GM23338 (cell line): ENCODE measurements at regions not wholly inside any gene's neighbourhood (a gene's known extent, or its start where the extent isn't known, plus 50 kb on each side); places are given as distances from the start of the nearest gene placed in this dataset.

Experiments
- EZH2 ChIP-seq: fragments of 200-600 bp; sonication (generic); IDR thresholded peaks from one replicate; pipeline ENCODE4 v1.8.0; 2017; ENCODE audit warnings: antibody characterized with exemption, mild to moderate bottlenecking, low read depth; ENCODE audit not compliant: unreplicated experiment
- EZH2phosphoT487 ChIP-seq: fragments of 200-600 bp; sonication (generic); IDR thresholded peaks from one replicate; pipeline ENCODE4 v1.8.1; 2018; ENCODE audit warnings: antibody characterized with exemption; ENCODE audit not compliant: unreplicated experiment
- POLR2AphosphoS5 ChIP-seq: IDR thresholded peaks from 2 replicates; pipeline ENCODE4 v1.6.1; 2016; ENCODE audit warnings: antibody characterized with exemption, low read depth
- STAT1 ChIP-seq: IDR thresholded peaks from one replicate; pipeline ENCODE4 v1.6.1; 2016; ENCODE audit warnings: antibody characterized with exemption; ENCODE audit not compliant: unreplicated experiment
- TF ChIP-seq, protein P1 (sequence below), 2 experiments: fragments of 200-600 bp in 1 of 2; sonication (generic) in 1 of 2; conservative IDR thresholded peaks; 2 replicates each; pipeline versions ENCODE4 v1.5.1 to v1.6.1; 2016 to 2017; ENCODE audit warnings: antibody characterized with exemption in 2 of 2, low read depth in 2 of 2, mild to moderate bottlenecking in 2 of 2, moderate library complexity in 1 of 2
- TF ChIP-seq, protein P2 (sequence below): IDR thresholded peaks from one replicate; pipeline ENCODE4 v1.6.1; 2018; ENCODE audit warnings: antibody characterized with exemption; ENCODE audit not compliant: unreplicated experiment

DNA sequence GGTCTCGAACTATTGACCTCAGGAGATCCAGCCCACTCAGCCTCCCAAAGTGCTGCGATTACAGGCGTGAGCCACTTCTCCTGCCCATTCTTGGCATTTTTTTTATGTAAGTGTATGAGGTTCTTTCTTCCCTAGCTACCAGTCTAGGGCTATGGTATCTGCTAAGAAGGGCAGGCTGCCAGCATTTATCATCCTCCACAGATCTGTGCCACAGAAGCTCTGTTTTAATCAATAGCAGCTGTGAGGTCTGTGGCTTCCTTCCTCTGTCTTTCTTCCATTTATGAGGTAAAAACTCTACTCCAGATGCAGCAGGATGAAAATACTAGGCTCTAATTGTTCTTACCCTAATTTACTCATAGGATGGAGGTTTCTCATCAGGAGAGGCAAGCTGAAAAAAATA is 1382.4 kb upstream of the ADGRB3 start:
- TF ChIP-seq, protein P1, sequence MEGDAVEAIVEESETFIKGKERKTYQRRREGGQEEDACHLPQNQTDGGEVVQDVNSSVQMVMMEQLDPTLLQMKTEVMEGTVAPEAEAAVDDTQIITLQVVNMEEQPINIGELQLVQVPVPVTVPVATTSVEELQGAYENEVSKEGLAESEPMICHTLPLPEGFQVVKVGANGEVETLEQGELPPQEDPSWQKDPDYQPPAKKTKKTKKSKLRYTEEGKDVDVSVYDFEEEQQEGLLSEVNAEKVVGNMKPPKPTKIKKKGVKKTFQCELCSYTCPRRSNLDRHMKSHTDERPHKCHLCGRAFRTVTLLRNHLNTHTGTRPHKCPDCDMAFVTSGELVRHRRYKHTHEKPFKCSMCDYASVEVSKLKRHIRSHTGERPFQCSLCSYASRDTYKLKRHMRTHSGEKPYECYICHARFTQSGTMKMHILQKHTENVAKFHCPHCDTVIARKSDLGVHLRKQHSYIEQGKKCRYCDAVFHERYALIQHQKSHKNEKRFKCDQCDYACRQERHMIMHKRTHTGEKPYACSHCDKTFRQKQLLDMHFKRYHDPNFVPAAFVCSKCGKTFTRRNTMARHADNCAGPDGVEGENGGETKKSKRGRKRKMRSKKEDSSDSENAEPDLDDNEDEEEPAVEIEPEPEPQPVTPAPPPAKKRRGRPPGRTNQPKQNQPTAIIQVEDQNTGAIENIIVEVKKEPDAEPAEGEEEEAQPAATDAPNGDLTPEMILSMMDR (conservative IDR thresholded peaks at IDR 0.05; ENCODE audit: low read depth in 2 of 2) = no peak
- TF ChIP-seq POLR2AphosphoS5 (no peak), EZH2phosphoT487 (no peak), EZH2 (no peak), STAT1 (no peak)
- TF ChIP-seq, protein P2, sequence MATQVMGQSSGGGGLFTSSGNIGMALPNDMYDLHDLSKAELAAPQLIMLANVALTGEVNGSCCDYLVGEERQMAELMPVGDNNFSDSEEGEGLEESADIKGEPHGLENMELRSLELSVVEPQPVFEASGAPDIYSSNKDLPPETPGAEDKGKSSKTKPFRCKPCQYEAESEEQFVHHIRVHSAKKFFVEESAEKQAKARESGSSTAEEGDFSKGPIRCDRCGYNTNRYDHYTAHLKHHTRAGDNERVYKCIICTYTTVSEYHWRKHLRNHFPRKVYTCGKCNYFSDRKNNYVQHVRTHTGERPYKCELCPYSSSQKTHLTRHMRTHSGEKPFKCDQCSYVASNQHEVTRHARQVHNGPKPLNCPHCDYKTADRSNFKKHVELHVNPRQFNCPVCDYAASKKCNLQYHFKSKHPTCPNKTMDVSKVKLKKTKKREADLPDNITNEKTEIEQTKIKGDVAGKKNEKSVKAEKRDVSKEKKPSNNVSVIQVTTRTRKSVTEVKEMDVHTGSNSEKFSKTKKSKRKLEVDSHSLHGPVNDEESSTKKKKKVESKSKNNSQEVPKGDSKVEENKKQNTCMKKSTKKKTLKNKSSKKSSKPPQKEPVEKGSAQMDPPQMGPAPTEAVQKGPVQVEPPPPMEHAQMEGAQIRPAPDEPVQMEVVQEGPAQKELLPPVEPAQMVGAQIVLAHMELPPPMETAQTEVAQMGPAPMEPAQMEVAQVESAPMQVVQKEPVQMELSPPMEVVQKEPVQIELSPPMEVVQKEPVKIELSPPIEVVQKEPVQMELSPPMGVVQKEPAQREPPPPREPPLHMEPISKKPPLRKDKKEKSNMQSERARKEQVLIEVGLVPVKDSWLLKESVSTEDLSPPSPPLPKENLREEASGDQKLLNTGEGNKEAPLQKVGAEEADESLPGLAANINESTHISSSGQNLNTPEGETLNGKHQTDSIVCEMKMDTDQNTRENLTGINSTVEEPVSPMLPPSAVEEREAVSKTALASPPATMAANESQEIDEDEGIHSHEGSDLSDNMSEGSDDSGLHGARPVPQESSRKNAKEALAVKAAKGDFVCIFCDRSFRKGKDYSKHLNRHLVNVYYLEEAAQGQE = no peak
